NCI-H345 (cell line): ENCODE measurements at regions not wholly inside any gene's neighbourhood (a gene's known extent, or its start where the extent isn't known, plus 50 kb on each side); places are given as distances from the start of the nearest gene placed in this dataset.
A peak's percentile ranks its signal among the peaks of the same experiment; 100 is the strongest.
"Not testable (repeated sequence)": the region's sequence is repeated elsewhere in the genome, so short reads cannot be mapped to it uniquely, and the experiment has no call there.

Experiments
- DNase-seq: peaks from one replicate; lab custom pipeline; 2025; lab: John Stamatoyannopoulos, UW

DNA sequence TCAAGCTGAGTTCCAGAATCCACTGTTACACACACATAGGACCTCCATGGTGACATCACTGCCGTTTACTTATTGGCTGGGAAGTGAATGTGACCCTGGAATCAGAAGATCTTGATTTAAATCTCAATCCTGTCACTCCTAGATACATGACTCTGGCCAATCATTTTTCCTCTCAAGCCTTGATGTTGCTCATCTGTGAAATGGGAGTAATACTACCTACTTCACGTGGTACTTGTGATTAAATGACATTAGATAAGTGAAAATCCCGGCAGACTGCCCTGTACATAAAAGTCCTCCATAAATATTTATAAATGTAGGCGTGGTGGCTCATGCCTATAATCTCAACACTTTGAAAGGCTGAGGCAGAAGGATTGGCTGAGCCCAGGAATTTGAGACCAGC is 88.0 kb upstream of the SVIL start:
- no peak for DNase-seq

- DNase-seq, result no peak
Measured at GRCh38 chr10:29720149-29720548, 85.4 kb upstream of the SVIL start.

DNA sequence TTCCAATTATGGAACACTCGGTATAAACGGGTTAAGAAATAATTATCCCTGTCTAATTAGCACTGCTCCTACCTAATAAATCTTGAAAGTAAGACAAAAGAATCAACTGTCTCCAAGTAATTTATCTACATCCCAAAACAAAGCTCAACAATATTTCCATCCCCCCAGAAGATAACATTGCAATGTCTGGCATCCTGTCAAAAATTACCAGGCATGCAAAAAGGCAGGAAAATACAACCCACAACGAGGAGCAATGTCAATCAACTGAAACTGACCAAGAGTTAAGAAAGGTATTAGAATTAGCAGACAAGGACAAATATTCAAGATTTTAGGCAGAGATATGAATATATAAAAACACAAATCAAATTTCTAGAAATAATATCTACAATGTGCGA is 84.5 kb upstream of the SVIL start:
- DNase-seq, result no peak

- no peak for DNase-seq
Measured at GRCh38 chr10:29715296-29715695, 80.5 kb upstream of the SVIL start.

DNA sequence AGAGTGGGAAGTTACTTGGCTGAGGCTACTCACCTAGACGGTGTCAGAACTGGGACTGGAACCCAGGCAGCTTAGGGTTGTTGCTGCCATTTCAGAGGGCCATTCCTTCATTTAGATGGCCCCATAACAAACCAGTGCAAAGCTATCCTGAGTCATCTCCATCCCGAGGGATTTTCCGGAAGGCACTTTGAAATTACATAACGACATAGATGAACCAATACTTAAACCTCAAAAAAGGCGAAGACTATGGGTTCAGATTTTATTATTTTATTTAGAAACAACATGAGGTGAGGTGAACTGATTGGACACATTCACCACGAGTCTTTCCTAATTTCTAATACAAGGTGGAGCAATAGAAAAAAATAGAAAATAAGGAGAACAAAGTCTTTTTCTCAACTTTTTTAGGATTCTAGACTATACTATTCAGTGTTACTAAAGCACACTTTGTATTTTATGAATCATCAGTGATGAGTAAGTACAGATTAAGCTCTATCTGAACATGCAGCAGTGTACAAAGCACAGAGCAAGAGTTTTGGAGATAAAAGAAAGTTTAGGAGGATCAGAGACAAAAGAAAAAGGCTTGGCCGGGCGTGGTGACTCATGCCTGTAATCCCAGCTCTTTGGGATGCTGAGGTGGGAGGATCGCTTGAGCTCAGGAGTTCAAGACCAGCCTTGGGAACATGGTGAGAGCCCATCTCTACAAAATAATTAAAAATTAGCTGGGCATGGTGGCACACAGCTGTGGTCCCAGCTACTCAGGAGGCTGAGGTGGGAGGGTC is 79.5 kb upstream of the SVIL start:
- no peak for DNase-seq

- no peak for DNase-seq
Measured at GRCh38 chr10:29713450-29713849, 78.7 kb upstream of the SVIL start.

- peak; percentile 92 for DNase-seq
Measured at GRCh38 chr10:29712108-29712507, 77.3 kb upstream of the SVIL start.

- peak; percentile 41 for DNase-seq
Measured at GRCh38 chr10:29710128-29710527, 75.4 kb upstream of the SVIL start.

DNA sequence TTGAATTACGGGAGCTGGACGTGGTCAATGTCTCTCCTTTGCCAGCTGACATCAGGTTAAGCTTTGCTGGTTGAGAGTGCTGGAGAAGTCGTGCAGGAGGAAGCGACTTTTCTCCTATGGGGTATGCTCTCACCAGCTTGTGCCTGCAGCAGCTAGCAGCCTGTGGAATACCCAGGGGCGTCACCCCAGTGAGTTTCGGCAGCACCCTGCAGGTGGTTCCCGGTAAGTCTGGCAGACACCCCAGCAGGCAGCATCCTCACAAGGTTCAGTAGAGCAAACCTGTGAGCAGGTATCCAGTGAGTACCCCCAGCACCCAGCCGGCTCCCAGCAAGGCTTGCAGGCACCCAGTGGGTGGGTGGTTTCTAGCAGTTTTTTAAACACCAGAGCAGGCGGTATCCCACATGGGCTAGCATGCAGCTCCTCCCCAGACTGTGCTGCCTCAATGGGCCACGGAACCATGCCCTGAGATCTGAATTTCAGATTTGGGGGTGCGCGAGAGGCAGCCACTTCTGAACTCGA is 74.8 kb upstream of the SVIL start:
- peak; percentile 32 for DNase-seq

GRCh38 chr10:29703271-29703670 is 68.5 kb upstream of the SVIL start:
- peak; percentile 94 for DNase-seq

- no peak for DNase-seq
Measured at GRCh38 chr10:29702273-29703164, 67.7 kb upstream of the SVIL start.

GRCh38 chr10:29701306-29701705 is 66.5 kb upstream of the SVIL start:
- DNase-seq, result no peak

DNA sequence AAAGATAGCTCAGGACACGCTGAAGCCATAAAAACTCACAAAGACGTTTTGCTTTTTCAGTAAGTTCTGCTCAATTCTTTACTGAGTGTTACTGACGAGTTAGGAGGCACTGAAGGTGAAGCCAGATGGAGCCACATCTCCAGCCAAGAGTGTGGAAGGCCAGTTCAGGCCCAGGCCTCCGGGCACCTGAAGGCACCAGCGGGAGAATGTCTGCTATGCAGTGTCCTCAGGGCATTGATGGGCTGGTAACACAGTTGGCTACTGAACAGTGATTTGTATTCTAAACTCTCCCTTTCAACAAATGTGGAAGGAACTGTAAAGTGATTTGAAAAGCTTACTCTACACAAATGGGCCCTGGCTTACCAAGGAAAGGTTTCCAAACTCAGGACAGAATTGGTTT is 64.8 kb upstream of the SVIL start:
- no peak for DNase-seq

DNA sequence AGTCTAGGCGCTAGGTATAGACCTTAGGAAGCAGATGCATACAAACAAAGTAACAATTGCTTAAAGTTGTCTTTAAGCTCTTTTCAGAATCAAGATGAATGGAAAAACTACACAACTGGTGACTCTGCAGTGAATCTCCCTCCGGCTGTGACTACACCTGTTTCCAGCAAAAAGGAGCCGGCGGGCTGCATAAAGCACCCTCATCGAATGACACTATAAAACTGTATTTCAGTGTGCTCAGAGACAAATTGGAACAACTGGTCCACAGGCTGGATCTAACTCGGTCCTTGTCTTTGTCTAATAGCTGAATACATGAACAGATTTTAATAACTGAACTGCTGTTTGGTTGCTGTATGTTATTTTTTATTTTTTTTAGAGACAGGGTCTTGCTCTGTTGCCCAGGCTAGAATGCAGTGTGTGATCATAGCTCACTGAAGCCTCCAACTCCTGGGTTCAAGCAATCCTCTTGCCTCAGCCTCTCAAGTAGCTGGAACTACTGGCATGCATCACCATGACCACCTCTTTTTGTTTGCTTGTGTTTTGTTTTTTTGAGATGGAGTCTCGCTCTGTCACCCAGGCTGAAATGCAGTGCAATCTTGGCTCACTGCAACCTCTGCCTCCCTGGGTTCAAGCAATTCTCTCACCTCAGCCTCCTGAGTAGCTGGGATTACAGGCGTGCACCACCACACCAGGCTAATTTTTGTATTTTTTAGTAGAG is 64.2 kb upstream of the SVIL start:
- peak; percentile 10 for DNase-seq

- not testable (repeated sequence) for DNase-seq
Measured at GRCh38 chr10:29696581-29696980, 61.8 kb upstream of the SVIL start.

DNA sequence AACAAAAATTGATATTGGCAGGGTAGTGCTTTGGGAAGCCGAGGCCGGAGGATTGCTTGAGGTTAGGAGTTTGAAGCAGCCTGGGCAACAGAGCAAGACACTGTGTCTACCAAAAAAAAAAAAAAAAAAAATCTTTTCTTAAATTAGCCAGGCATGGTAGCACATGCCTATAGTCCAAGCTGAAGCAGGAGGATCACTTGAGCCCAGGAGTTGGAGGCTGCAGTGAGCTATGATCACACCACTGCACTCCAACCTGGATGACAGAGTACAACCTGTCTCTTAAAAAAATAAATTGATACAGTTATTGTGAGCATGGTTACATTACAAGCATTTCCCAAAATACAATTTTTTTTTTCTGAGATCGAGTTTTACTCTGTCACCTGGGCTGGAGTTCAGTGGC is 59.4 kb upstream of the SVIL start:
- DNase-seq, result no peak

- no peak for DNase-seq
Measured at GRCh38 chr10:29692121-29692539, 57.4 kb upstream of the SVIL start.

DNA sequence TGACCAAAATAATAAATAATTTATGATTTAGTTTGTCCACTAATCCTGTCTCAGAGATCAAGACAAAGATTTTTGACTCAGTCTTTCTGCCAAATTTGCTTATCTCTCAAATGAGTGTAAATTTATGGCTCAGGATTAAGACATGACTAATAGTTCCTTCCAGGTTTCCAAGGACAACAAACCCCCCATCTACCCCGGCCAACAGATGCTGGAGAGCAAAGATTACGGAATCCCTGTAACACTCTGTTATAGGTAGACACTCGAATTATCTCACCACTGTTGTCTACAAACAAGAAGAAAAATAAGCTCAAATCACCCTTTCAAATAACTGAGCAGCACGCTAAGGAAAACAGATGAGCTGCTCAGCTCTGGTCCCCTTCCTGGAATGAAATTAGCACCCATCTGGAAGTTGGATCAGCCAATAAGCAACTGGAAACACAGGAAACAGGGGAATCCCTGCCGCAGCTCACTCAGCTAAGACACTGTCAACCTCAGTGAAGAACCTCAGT is 56.8 kb upstream of the SVIL start:
- DNase-seq, result no peak

- no peak for DNase-seq
Measured at GRCh38 chr10:29689001-29689400, 54.2 kb upstream of the SVIL start.

GRCh38 chr10:29688230-29688661 is 53.5 kb upstream of the SVIL start:
- DNase-seq, result peak; percentile 69

DNA sequence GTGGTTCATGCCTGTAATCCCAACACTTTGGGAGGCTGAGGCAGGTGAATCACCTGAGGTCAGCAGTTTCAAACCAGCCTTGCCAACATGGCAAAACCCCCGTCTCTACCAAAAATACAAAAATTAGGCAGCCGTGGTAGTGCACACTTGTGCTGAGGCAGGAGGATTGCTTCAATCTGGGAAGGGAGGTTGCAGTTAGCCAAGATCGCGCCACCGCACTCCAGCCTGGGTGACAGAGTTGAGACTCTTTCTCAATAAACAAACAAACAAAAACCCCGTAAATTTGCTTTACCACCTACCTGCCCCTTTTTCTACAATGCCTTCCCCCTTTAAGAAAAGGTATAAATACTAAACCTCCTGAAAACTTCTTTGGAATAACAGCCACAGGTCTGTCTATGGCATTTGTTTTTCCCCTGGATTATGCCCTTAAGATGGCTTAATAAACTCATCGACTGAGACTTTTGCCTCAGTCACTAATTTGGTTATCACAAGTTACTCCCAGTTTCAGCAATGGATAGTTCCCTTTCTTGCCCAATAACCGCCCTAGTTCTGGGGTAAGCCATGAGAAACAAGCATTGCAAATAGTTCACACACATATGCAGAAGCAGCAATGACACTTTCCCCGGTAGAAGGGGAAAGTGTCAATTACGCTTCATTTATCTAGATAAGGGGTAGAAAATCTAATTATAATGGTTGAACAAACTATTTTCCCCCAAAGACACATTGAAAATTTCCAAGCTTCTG is 52.8 kb upstream of the SVIL start:
- DNase-seq, result no peak
